Skeletal muscle tissue (tissue), 3 donors: ENCODE measurements at regions not wholly inside any gene's neighbourhood (a gene's known extent, or its start where the extent isn't known, plus 50 kb on each side); places are given as distances from the start of the nearest gene placed in this dataset.
"Not testable (repeated sequence)": the region's sequence is repeated elsewhere in the genome, so short reads cannot be mapped to it uniquely, and the experiment has no call there.

Experiments used
- H3K27ac ChIP-seq: one replicate; pipeline ENCODE4 v1.7.0; 2013; ENCODE audit warnings: mild to moderate bottlenecking, low read depth, low read length, inconsistent platforms
- H3K27me3 ChIP-seq, 3 donors: one replicate each; pipeline ENCODE4 v1.7.0; 2013; ENCODE audit warnings: low read length in 3 of 3; ENCODE audit not compliant: control insufficient read depth in 3 of 3, insufficient read depth in 3 of 3
- H3K36me3 ChIP-seq, 3 donors: one replicate each; pipeline ENCODE4 v1.7.0; 2013; ENCODE audit warnings: low read length in 3 of 3; ENCODE audit not compliant: control insufficient read depth in 3 of 3, insufficient read depth in 3 of 3
- H3K4me1 ChIP-seq, 3 donors: one replicate each; pipeline ENCODE4 v1.7.0; 2013; ENCODE audit warnings: low read length in 3 of 3, mild to moderate bottlenecking in 3 of 3; ENCODE audit not compliant: control insufficient read depth in 3 of 3, insufficient read depth in 3 of 3
- H3K4me3 ChIP-seq, 3 donors: one replicate each; pipeline ENCODE4 v1.7.0; 2013; ENCODE audit warnings: low read length in 3 of 3
- H3K9ac ChIP-seq, 3 donors: one replicate each; pipeline ENCODE4 v1.7.0; 2013; ENCODE audit warnings: low read length in 3 of 3, mild to moderate bottlenecking in 3 of 3, moderate library complexity in 2 of 3, low read depth in 1 of 3
- H3K9me3 ChIP-seq, 3 donors: one replicate each; pipeline ENCODE4 v1.7.0; 2013; ENCODE audit warnings: low read length in 3 of 3; ENCODE audit not compliant: control insufficient read depth in 3 of 3
- donor health status: Osteomylitis.

DNA sequence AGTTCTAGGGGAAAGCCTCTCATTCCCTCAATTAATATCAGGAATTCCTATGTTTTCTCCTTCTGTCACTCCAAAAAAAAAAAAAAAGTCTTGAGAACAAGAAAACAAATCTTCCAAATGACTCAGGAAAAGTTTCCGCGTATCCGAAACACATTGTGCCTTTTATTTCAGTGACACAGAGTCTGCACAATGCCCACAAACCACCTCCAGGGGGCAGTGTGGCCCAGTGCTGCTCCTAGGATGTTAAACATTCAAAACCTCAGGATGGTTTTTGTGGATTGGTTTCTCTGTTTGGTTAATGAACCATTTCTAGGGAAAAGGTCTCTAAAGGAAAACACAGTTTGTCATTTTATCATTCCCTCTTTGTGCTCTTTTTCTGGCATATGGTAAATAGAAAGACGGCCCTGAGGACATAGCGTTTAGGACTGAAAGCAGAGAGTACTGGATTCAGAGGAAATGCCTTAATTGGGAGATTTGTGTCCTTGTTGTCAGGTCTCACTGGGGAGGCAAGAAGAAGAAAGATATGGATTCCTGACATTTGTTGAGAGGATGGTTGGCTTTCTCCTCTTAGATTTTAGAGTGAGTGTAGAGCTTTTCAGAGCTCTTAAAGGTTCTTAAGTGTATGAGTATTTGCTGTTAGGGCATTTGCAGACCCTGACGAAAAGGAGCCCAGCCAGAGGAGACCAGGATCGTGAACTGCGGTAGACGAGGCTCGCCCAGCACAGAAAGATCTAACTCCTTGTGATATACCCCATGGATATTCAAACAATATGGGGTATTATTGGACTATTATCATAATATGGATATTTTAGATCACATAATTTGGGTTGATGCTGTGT, 65.7 kb upstream of the MAP9 start:
- H3K9ac ChIP-seq = peak overlapping the region in 1 of 3 donors; percentile 33
- H3K36me3 ChIP-seq = no peaks in the 10 kb centered on the region
- peak overlapping the region in 2 of 3 donors; percentile 27 to 49 for H3K4me3 ChIP-seq

DNA sequence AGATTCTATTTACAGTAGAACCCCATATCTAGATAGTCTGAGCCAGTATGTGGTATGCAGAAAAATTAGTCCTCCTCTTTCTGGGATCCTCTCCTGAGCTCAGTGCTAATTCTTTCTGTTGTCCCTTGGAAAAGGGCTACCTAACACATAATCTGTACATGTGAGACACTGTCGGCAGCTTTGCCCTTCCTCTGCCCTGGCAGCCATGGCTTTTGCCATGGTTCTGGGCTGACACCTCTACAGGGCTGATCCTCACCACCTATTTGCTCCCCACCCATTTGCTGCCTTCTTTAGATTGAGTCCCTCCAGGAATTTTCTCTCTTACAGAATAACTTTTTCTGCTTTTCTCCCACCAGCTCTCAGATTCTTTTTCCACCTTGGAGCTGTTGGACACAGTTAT, 64.7 kb upstream of the MAP9 start:
- H3K9ac ChIP-seq = no peak overlapping the region
- no peaks in the 10 kb centered on the region for H3K9me3 ChIP-seq
- H3K27me3 ChIP-seq = peaks cover 0 to 4% (median 0%) of the 10 kb centered on the region in 3 donors
- no peaks in the 10 kb centered on the region for H3K36me3 ChIP-seq
- H3K27ac ChIP-seq = no peak overlapping the region
- no peak overlapping the region for H3K4me3 ChIP-seq
- H3K4me1 ChIP-seq = peaks cover 0 to 5% (median 3%) of the 10 kb centered on the region in 3 donors

More for the DNA sequence above, 65.7 kb upstream of the MAP9 start:
- Histone ChIP-seq H3K4me1 (peaks cover 0 to 5% (median 3%) of the 10 kb centered on the region in 3 donors), H3K9me3 (no peaks in the 10 kb centered on the region), H3K27ac (no peak overlapping the region), H3K27me3 (peaks cover 0 to 4% (median 0%) of the 10 kb centered on the region in 3 donors)

DNA sequence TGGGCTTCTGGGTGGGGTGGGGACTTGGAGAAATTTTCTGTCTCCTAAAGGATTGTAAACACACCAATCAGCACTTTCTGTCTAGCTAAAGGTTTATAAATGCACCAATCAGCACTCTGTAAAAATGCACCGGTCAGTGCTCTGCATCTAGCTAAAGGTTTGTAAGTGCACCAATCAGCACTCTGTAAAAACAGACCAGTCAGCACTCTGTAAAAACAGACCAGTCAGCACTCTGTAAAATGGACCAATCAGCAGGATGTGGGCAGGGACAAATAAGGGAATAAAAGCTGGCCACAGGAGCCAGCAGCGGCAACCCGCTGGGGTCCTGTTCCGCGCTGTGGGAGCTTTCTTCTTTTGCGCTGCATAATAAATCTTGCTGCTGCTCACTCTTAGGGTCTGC, 63.0 kb upstream of the MAP9 start:
- H3K36me3 ChIP-seq, H3K4me3 ChIP-seq, H3K9me3 ChIP-seq, H3K27me3 ChIP-seq, H3K9ac ChIP-seq, H3K27ac ChIP-seq, H3K4me1 ChIP-seq: not testable (repeated sequence)

DNA sequence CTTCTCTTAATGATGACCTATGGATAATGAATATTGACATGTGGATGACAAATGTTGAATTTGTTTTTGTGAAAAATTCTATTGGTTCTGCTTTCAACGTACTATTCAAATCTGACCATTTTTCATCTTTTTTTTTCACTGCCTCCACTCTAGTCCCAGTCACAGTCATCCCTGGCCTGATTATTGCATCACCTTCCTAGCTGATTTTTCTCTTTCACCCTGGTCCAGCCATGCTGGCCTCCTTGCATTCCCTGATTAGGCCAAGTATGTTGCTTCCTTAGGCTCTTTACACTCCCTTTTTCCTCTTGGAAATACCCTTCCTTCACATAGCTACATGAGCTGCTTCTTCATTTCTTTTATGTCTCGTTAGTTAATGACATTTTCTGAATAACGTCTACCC, 58.1 kb upstream of the MAP9 start:
- Histone ChIP-seq H3K9me3 (no peaks in the 10 kb centered on the region), H3K9ac (no peak overlapping the region), H3K4me1 (no peaks in the 10 kb centered on the region), H3K36me3 (no peaks in the 10 kb centered on the region), H3K4me3 (no peak overlapping the region), H3K27ac (no peak overlapping the region), H3K27me3 (no peaks in the 10 kb centered on the region)

DNA sequence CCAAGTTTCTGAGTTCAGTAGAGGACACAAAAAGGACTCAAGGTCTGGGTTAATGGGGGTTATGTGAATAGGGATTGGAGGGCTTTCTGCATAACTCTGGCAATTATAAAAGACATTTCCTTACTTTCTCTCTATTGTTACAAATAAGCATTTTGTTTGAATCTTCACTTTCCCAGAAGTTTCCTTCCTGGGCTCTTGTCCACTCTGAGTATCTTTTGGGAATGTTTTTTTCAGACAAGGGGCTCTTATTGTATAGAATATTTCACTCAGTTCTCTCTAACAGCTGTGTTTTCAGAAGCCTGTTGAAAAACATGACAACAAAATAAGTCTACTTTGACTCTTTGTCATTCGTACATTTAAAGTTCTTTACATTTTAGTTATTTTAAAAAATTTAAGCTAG, 57.6 kb upstream of the MAP9 start:
- Histone ChIP-seq H3K9ac (no peak overlapping the region), H3K27me3 (no peaks in the 10 kb centered on the region), H3K36me3 (no peaks in the 10 kb centered on the region), H3K9me3 (no peaks in the 10 kb centered on the region), H3K4me3 (no peak overlapping the region), H3K27ac (no peak overlapping the region), H3K4me1 (no peaks in the 10 kb centered on the region)

DNA sequence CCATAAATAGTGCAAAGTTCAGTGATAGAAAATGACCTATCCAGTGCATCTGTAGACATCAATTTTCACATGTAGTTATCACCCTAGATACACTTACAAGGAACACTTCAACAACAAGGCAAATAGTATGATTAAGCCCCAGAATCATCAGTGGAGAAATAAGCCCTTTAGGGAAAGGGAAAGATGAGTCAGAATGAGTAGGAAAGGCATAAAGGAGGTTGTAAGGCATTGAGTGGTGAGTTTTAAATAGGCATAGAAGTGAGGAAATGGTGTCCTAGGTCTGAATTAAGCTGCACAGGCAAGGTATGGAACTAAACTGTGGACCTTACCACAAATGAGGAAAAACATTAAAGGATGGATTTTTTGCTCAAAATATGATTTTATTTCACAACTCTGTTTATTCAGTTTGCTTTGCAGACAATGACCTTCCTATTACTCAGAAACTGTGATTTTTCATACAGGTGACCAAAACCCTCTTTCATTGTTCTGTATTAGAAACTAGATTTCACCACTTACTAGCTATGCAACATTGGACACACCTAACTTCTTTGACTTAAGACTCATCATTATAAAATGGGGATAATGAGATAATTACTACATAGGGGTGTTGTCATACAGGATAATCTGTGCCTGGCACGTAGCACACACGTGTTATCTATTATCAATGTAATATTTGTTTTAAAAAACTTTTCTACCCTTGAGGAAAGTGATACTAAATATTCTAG, 57.0 kb upstream of the MAP9 start:
- Histone ChIP-seq H3K4me1 (no peaks in the 10 kb centered on the region), H3K36me3 (no peaks in the 10 kb centered on the region), H3K27ac (no peak overlapping the region), H3K9me3 (no peaks in the 10 kb centered on the region), H3K4me3 (no peak overlapping the region), H3K9ac (no peak overlapping the region), H3K27me3 (no peaks in the 10 kb centered on the region)

DNA sequence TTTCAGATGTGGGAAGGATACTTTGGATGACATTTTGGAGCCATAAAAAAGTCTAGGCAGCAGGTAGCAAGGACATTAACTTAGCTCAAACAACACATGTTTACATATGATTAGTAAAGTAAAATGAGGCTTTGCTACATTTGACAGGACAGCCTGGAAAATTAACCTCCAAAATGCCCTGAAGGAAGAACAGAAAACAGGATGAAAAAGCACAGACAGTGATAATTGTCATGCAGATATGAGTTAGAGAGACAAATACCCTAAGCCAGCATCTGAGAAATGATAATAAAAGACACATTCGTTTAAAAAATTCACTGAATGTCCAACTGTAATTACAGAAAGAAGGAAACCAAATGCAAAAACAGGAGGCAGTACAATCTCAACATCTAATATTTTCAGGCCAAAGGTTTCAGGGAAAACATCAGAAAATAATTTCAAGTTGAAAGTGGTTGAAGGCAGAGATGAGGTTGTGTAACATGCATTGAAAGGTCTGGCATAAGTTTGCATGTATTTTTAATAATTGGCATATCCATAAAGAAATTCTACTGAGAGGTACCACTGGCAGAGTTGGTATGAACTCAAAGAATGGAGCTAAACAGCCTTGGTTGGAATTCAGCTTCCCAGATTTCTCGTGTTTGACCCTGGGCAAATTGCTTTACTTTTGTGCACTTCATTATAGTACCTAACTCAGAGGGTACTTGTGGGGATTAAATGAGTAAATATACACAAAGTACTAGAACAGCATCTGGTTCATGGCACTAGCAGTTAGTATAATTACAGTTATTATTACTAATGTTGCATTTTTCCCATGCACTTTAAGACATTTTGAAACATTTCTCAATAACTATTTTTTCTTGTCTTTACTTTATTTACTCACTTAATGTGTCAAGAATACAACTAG, 54.4 kb upstream of the MAP9 start:
- Histone ChIP-seq H3K27me3 (no peaks in the 10 kb centered on the region), H3K4me1 (no peaks in the 10 kb centered on the region), H3K4me3 (no peak overlapping the region), H3K36me3 (no peaks in the 10 kb centered on the region), H3K27ac (no peak overlapping the region), H3K9me3 (peaks cover 0 to 9% (median 0%) of the 10 kb centered on the region in 3 donors), H3K9ac (no peak overlapping the region)

DNA sequence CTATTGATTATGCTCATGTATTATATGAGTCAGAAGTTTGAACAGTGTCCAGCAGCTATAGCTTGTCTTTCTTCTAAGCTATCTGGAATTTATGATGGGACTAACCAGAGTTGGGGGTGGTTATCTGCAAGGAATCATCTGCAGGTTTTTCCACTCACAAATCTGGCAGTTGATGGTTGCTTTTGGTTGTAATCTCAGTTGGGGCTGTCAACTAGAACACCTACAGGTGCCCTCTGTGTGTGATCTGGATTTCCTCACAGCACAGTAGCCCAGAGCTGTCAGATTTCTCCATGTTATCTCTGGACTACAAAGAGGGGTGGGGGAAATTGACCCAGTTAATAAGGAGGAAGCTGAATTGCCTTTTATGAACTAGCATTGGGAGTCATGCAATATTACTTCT, 51.4 kb upstream of the MAP9 start:
- H3K4me3 ChIP-seq = no peak overlapping the region
- H3K4me1 ChIP-seq = no peaks in the 10 kb centered on the region
- H3K36me3 ChIP-seq = no peaks in the 10 kb centered on the region
- peaks cover 0 to 9% (median 0%) of the 10 kb centered on the region in 3 donors for H3K9me3 ChIP-seq
- H3K9ac ChIP-seq = no peak overlapping the region
- H3K27me3 ChIP-seq = no peaks in the 10 kb centered on the region
- H3K27ac ChIP-seq = no peak overlapping the region

DNA sequence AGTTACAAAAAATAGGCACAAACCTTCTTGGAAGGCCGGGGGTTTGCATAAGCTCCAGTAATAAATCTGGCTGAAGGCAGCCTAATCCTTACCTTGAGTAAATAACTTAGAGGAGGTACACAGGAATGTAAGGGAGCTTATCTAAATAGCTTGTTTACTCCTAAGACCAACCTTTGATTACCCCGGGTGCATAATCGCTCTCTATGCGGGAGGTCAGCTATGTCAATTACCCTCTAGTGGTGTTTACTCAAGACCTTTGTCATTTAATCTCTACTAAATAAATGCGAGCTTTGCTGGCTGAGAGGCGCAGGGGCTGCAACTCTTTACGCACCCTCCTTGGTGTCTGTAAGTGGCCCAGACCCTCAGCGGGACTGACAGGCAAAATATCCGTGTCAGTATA, 50.2 kb upstream of the MAP9 start:
- no peak overlapping the region for H3K4me3 ChIP-seq
- H3K27ac ChIP-seq = no peak overlapping the region
- H3K36me3 ChIP-seq = no peaks in the 10 kb centered on the region
- peaks cover 0 to 9% (median 0%) of the 10 kb centered on the region in 3 donors for H3K9me3 ChIP-seq
- no peak overlapping the region for H3K9ac ChIP-seq
- H3K4me1 ChIP-seq = no peaks in the 10 kb centered on the region
- H3K27me3 ChIP-seq = no peaks in the 10 kb centered on the region
